DMS79 (cell line): ENCODE measurements at regions not wholly inside any gene's neighbourhood (a gene's known extent, or its start where the extent isn't known, plus 50 kb on each side); places are given as distances from the start of the nearest gene placed in this dataset.
A peak's percentile ranks its signal among the peaks of the same experiment; 100 is the strongest.

Experiments
- DNase-seq: peaks from one replicate; lab custom pipeline; 2025; lab: John Stamatoyannopoulos, UW

GRCh38 chr11:116294630-116295029 lies 478.2 kb downstream of the BUD13 start:
- no peak for DNase-seq

GRCh38 chr11:116287866-116288265 lies 484.9 kb downstream of the BUD13 start:
- no peak for DNase-seq

- no peak for DNase-seq
These were observed 487.8 kb downstream of the BUD13 start for GRCh38 chr11:116285026-116285425.

GRCh38 chr11:116283300-116283699 lies 489.5 kb downstream of the BUD13 start:
- DNase-seq = no peak

- DNase-seq = no peak
These were observed 490.3 kb downstream of the BUD13 start for GRCh38 chr11:116282481-116282880.

- DNase-seq = no peak
These were observed 491.3 kb downstream of the BUD13 start for GRCh38 chr11:116281173-116282160.

- no peak for DNase-seq
These were observed 493.3 kb downstream of the BUD13 start for GRCh38 chr11:116279511-116279910.

- no peak for DNase-seq
These were observed 494.7 kb downstream of the BUD13 start for GRCh38 chr11:116278076-116278475.

GRCh38 chr11:116276051-116277044 lies 496.4 kb downstream of the BUD13 start:
- DNase-seq = no peak

GRCh38 chr11:116275635-116276034 lies 497.2 kb downstream of the BUD13 start:
- no peak for DNase-seq

GRCh38 chr11:116274521-116274920 lies 498.3 kb downstream of the BUD13 start:
- DNase-seq = no peak

- no peak for DNase-seq
These were observed 500.5 kb downstream of the BUD13 start for GRCh38 chr11:116272181-116272789.

GRCh38 chr11:116271479-116271878 lies 501.3 kb downstream of the BUD13 start:
- no peak for DNase-seq

GRCh38 chr11:116267146-116267545 lies 505.6 kb downstream of the BUD13 start:
- no peak for DNase-seq

- DNase-seq = no peak
These were observed 509.0 kb downstream of the BUD13 start for GRCh38 chr11:116263770-116264169.

- peak; percentile 76 for DNase-seq
These were observed 509.8 kb downstream of the BUD13 start for GRCh38 chr11:116263019-116263418.

- no peak for DNase-seq
These were observed 510.4 kb downstream of the BUD13 start for GRCh38 chr11:116262370-116262769.

- no peak for DNase-seq
These were observed 511.2 kb downstream of the BUD13 start for GRCh38 chr11:116261606-116262005.

- peak; percentile 56 for DNase-seq
These were observed 514.0 kb downstream of the BUD13 start for GRCh38 chr11:116258821-116259220.

GRCh38 chr11:116257883-116258282 lies 514.9 kb downstream of the BUD13 start:
- DNase-seq = no peak

- DNase-seq = no peak
These were observed 515.7 kb downstream of the BUD13 start for GRCh38 chr11:116257092-116257491.

GRCh38 chr11:116256215-116256614 lies 516.6 kb downstream of the BUD13 start:
- DNase-seq = no peak
